HG02970 (cell line): ENCODE measurements at regions not wholly inside any gene's neighbourhood (a gene's known extent, or its start where the extent isn't known, plus 50 kb on each side); places are given as distances from the start of the nearest gene placed in this dataset.

Source experiments
- ATAC-seq: cut with Tn5 transposase; IDR thresholded peaks from one replicate; pipeline ENCODE4 v1.9.1; 2021; ENCODE audit warnings: mild to moderate bottlenecking, moderate library complexity, moderate number of reproducible peaks; ENCODE audit not compliant: unreplicated experiment, low FRiP score

GRCh38 chr3:17852217-17852616 is 109.8 kb upstream of the TBC1D5 start:
- ATAC-seq, result no peak

DNA sequence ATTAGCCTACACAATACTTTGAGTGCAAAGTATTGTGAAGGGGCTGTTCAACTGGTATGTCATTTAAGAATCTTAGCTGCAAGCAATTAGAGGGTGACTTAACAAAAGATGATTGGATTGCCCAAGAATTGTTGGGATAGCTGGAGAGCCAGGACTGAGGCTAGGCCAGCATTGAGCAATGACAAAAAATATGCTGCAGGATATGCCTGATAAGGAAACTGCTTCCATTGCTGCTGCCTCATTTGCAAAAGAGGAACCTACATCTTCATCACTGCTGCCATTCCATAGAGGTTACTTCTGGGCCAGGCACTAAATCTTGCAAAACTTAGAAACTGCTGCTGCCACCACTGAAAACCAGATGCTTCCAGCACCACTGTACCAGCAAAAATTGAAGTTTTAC is 108.0 kb upstream of the TBC1D5 start:
- no peak for ATAC-seq

DNA sequence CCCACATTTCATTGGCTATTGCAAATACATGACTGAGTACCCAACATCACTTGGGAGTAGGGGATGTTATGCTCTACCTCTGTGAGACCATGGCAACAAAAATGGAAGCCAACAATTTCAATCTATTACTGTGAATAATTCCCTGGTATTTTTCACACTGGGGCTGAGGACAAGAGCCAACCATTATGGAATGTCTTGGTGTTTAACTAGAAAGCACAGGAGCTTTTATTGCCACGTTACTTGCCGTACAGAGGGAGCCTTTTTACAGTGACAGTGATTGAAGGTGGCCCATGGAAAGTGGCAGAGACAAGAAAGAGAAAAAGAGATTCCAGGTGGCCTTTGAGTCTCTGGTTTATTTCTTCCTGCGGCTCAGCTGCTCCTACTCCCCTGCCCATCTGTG is 105.7 kb upstream of the TBC1D5 start:
- no peak for ATAC-seq

DNA sequence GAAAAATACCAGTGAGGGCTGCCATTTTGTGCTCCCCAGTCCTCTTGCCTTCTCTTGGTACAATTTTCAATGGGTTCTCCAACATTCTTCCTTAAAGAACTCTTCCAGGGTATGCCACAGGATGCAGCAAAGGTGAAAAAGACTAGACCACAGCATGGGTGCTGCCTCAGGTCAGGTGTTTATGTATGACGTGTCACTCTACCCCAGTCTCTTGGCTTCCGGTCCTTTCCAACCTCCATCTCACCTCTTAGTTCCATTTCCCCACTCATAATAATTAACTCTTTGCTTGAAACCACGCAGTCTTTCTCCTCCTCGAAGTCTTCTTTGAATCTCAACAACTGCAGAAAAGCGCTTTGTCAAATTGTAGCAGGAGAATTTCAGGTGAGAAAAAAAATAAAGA is 104.7 kb upstream of the TBC1D5 start:
- ATAC-seq, result no peak

DNA sequence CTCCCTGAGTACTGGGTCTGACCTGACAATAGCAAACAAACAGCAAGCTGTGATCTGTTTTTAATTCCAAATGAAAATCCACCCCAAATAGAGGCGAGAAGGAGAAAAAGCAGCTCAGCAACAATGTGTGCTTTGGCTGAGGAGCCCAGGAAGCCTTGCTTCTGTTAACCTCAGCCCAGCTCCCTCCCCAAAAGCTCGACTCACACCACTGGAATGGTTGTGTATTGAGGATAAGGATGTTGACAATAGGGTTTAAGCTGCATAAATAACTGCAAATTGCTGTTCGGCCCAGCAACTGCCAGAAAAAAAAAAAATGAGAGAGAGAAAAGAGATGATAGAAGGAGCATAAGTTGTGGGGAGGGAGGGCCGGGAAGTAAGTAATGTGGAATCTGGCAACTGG is 104.0 kb upstream of the TBC1D5 start:
- ATAC-seq, result no peak

GRCh38 chr3:17845026-17845812 is 102.8 kb upstream of the TBC1D5 start:
- ATAC-seq, result no peak

DNA sequence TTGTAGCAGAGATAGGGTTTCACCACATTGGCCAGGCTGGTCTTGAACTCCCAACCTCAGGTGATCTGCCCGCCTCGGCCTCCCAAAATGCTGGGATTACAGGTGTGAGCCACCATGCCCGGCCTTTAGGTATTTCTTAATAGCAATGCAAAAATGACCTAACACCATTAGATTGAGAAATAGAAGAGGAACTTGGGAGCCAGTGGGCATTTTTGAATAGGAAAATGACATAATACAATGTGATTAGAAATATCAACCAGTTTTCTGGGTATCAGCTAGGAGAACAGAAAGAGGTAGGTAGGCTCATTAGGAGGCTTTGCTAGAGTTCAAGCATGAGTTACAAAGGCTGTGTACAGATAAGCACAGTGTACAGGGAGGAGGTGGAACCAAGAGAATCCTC is 101.8 kb upstream of the TBC1D5 start:
- no peak for ATAC-seq

DNA sequence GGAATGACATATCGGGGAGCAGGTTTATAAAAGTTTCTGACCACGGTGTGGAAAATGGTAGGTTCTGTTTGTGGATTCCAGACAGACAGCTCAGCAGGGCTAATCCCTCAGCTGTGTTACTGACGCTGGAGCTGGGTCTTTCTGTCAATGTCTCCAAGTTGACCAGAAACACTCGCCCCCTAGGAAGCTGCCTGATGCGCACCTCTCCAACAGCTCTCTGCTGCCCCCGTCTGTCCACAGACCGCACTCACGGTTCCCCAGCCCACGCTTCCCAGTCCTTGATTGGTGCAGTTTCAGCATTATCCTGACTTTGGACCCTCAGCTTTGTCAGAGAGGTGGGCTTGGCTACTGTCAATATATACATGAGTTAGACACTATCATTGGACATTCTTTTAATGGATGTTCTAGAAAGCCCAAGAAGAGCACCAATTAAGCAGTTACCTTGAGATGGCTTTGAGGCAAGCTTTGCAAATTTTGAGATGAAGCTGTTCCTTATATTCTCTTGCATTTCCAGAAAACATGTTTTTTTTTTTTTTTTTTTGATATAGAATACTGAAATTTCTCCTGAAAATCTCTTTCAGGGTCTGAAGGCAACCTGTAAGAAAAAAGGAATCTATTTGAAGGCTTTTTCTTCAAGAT is 98.9 kb upstream of the TBC1D5 start:
- ATAC-seq, result no peak

DNA sequence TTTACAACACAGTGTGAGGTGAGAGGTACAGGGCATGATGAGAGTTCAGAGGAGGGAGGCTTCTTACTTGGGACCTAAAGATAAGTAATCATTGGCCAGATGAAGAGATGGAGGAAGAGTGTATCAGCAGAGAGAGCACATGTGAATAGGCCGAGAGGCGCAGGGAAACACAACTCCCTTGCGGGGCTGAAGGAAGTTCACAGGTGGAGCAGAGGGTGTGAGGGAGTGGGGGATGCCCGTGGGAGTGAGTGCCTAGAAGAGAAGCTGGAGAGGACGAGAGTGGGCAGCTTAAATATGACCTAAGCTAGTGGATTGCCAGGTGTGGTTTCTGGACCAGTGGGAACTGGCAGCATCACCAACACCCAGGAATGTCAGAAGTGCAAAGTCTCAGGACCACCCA is 98.2 kb upstream of the TBC1D5 start:
- no peak for ATAC-seq

DNA sequence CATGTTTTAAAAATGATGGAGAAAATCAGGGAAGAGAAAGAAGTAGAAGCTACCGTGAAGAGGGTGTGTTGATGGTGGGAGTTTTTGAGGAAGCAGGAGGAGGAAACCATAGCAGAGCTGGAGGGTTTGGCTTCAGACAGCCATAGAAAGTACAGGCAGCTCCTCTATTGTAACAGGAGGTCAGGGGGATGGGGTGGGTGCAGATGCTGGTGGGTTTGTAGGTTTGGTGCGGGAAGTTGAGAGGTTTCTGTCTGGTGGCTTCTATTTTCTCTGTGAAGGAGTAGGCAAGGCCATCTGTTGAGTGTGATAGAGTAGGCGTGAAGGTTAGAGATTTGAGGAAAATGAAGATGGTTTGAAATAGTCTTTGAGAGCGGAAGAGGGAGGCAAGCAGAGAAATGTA is 97.7 kb upstream of the TBC1D5 start:
- ATAC-seq, result no peak

DNA sequence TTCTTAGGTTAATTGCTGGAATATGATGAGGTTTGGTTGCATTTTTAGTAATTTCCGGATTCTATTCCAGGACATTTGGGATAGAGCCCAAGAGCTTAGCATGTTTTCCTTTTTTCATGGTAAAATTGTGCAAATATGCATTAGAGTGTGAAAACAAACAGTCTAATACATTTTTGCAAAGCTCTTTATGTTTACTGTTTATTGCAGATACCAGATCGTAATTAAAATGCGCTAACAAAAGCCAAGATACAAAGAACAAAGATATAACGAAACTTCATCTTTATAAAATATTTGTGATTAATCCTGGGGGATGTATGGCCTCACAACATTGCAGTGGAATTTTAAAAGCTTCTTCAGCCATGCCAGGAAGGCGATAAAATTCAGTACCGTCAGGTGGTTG is 94.5 kb upstream of the TBC1D5 start:
- no peak for ATAC-seq

- no peak for ATAC-seq
Measured at GRCh38 chr3:17836092-17836491, 93.7 kb upstream of the TBC1D5 start.

DNA sequence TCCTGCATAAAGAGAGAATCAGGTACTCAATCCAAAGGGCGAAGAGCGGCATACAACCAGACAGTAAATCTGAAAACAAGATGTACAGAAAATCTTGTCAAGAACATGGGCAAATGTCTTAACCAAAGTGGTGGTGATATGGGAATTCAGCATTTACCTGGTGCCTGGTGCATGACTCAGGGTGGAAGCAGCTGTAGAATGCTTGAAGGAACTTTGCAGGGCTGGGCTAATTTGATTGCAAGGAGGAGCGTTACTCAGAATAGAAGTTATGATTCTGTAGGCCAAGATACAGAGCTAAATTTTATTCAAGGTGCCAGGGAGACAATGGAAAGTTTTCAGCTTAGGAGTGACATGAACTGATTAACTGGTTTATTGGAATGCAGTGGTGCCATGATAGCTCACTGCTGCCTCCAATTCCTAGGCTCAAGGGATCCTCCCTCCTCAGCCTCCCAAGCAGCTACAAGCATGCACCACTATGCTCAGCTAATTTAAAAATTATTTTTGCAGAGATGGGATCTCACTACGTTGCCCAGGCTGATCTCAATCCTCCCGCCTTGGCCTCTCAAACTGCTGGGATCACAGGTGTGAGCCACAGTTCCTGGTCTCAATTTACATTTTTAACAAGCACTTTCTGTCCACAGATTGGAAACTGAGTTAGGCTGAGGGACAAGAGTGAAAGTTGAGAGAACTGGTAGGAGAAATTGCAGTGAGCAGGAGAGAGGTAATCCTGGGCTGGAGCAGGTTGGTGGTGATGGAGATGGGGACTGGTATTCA is 91.5 kb upstream of the TBC1D5 start:
- no peak for ATAC-seq

- no peak for ATAC-seq
Measured at GRCh38 chr3:17832016-17832415, 89.6 kb upstream of the TBC1D5 start.

DNA sequence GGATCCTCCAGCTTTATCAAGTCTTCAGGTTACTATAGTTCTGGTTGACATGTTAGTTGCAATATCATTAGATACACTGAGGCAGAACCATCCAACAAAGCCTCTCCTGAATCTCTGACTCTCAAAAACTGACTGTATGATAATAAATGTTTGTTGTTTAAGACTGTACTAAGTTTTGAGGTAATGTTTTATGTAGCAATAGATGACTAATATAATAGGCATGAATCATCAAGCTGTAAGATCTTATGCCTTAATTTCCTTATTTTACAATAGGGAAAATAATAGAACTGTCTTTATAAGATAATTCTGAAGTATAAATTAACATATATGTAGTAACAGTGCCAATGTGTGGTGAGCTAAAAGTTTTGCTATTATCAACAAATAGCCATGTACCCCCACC is 88.9 kb upstream of the TBC1D5 start:
- no peak for ATAC-seq

DNA sequence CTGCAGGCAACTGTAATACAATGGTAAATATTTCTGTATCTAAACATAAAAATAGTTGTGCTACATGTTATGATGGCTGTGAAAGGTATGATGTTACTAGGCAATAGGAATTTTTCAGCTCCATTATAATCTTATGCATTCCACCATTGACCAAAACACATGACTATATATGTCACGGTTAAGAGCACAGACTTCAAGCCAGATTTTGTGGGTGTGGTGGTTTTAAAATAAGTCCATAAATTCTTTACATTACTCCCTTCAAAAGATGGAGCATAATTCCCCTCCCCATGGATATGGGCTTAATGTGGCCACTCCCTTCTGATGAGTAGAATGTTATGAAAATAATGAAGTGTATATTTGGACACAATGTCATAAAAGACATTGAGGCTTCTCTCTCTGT is 88.4 kb upstream of the TBC1D5 start:
- no peak for ATAC-seq

- ATAC-seq, result no peak
Measured at GRCh38 chr3:17828388-17828787, 86.0 kb upstream of the TBC1D5 start.

GRCh38 chr3:17825298-17825697 is 82.9 kb upstream of the TBC1D5 start:
- ATAC-seq, result no peak

DNA sequence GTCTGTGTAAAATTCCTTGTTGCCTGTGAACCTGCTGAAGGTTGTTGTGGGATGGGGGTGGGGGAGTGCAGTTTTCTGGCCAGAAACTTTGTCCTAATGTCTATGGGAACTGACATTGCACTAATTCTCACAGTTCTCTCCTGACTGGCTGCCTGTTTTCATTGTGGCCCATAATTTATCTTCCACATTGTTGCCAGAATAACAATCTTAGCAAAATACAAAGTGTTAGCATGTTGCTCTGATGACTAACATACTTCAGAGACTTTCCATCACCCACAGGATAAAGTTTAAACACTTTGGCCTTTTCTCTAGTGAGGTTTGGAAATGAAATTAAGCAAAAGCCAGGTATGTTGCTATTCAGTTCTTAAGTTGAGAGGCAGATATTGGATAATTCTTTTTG is 81.4 kb upstream of the TBC1D5 start:
- ATAC-seq, result no peak

- no peak for ATAC-seq
Measured at GRCh38 chr3:17823036-17823435, 80.6 kb upstream of the TBC1D5 start.

- ATAC-seq, result no peak
Measured at GRCh38 chr3:17820704-17821103, 78.3 kb upstream of the TBC1D5 start.

DNA sequence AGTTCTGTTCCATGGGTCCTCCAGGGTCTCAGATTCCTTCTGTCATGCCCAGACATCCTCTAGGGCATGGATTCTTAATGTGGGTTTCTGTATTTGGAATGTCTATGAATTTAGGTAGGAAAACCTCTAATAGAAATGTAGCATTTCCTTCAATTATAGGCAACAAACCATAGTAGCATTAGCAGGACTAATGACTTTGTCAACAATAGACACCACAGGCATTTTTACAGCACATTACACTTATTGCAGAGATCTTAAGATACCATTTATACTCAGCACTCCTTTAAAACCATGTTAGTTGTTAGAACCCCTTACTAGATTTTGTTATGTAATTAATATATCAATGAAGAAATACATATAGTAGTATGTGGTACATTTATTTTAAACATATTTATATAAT is 77.8 kb upstream of the TBC1D5 start:
- ATAC-seq, result no peak
